Left lung (tissue), 4 donors: ENCODE measurements at regions not wholly inside any gene's neighbourhood (a gene's known extent, or its start where the extent isn't known, plus 50 kb on each side); places are given as distances from the start of the nearest gene placed in this dataset.

ENCODE experiments used
- ATAC-seq: fragments of 200-7000 bp; cut with Tn5 transposase; one replicate; pipeline ENCODE4 v1.9.1; 2020; ENCODE audit warnings: moderate library complexity
- DNase-seq, 4 donors: peaks; one replicate each; pipeline ENCODE4 v3.0.0-alpha.2; 2013 to 2020
- H3K27ac ChIP-seq, 2 donors: fragments of 200-600 bp; sonication (generic) in 1 of 2; one replicate each; pipeline versions ENCODE4 v1.5.0 to v1.8.0; 2020 to 2021
- H3K27me3 ChIP-seq, 2 donors: fragments of 200-600 bp; sonication (generic) in 1 of 2; one replicate each; pipeline versions ENCODE4 v1.5.0 to v1.8.0; 2020 to 2021
- H3K36me3 ChIP-seq, 2 donors: fragments of 200-600 bp; sonication (generic) in 1 of 2; one replicate each; pipeline versions ENCODE4 v1.5.0 to v1.8.0; 2020 to 2021
- H3K4me1 ChIP-seq, 2 donors: fragments of 200-600 bp; one replicate each; pipeline ENCODE4 v1.8.0; 2021
- H3K4me3 ChIP-seq, 2 donors: fragments of 200-600 bp; sonication (generic) in 1 of 2; one replicate each; pipeline versions ENCODE4 v1.5.0 to v1.8.0; 2020 to 2021; ENCODE audit warnings: mild to moderate bottlenecking in 1 of 2
- H3K9me3 ChIP-seq, 2 donors: fragments of 200-600 bp; sonication (generic) in 1 of 2; one replicate each; pipeline versions ENCODE4 v1.5.0 to v1.8.0; 2020 to 2021
- CTCF ChIP-seq, 2 donors: fragments of 200-600 bp; sonication (generic) in 1 of 2; IDR thresholded peaks; one replicate each; pipeline versions ENCODE4 v1.5.0 to v1.8.0; 2021; ENCODE audit warnings: antibody characterized with exemption in 2 of 2
- intact Hi-C, 2 donors: fragments of 100-400 bp; cut with DNase I; formaldehyde crosslinking; loops; one replicate each; pipeline versions ENCODE4 v1.11.2 to v1.14.2; 2022
- donor health status: DM: no; HTN: yes; CAD: no.
- donor health status: DM: no; HTN: no; CAD: no.

- Histone ChIP-seq H3K27ac (no peak overlapping the region), H3K27me3 (no peaks in the 10 kb centered on the region), H3K4me3 (no peak overlapping the region), H3K36me3 (no peaks in the 10 kb centered on the region), H3K4me1 (no peaks in the 10 kb centered on the region), H3K9me3 (peaks cover 0 to 5% of the 10 kb centered on the region in 2 donors)
- no peak for DNase-seq
- TF ChIP-seq CTCF (IDR thresholded peaks at IDR 0.05), result no peak
- intact Hi-C loops, result no loop called here
- no peak for ATAC-seq
Measured at GRCh38 chr7:153627323-153627722, 424.9 kb upstream of the DPP6 start.

DNA sequence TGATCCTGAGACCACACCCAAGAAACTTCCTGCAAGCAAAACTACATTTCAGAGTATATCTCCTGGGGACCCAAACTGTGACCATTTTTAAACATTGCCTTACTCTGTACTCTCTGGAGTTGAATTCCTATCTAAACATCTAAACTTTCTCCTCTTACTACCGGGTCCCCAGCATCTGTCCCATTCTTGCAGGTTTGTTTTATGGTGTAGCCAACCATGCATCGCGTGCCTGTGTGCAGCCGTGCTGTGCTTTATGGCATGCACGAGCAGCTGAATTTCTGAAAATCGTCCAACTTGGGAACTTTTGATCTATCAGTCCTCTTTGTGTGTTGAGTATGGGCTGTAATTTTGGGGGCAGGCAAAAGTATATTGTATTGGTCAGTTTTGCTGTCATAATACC lies 423.8 kb upstream of the DPP6 start:
- H3K4me3 ChIP-seq, result no peak overlapping the region
- H3K27ac ChIP-seq, result no peak overlapping the region
- no peaks in the 10 kb centered on the region for H3K4me1 ChIP-seq
- TF ChIP-seq CTCF (IDR thresholded peaks at IDR 0.05), result no peak
- intact Hi-C loops, result no loop called here
- no peaks in the 10 kb centered on the region for H3K36me3 ChIP-seq
- H3K27me3 ChIP-seq, result no peaks in the 10 kb centered on the region
- peaks cover 0 to 5% of the 10 kb centered on the region in 2 donors for H3K9me3 ChIP-seq
- ATAC-seq, result no peak
- no peak for DNase-seq

GRCh38 chr7:153628825-153629224 lies 423.4 kb upstream of the DPP6 start:
- intact Hi-C loops, result no loop called here
- H3K27me3 ChIP-seq, result no peaks in the 10 kb centered on the region
- ATAC-seq, result no peak
- peaks cover 0 to 7% of the 10 kb centered on the region in 2 donors for H3K9me3 ChIP-seq
- H3K4me1 ChIP-seq, result no peaks in the 10 kb centered on the region
- no peaks in the 10 kb centered on the region for H3K36me3 ChIP-seq
- H3K27ac ChIP-seq, result no peak overlapping the region
- DNase-seq, result no peak
- H3K4me3 ChIP-seq, result no peak overlapping the region
- TF ChIP-seq CTCF (IDR thresholded peaks at IDR 0.05), result no peak

- H3K4me1 ChIP-seq, result no peaks in the 10 kb centered on the region
- intact Hi-C loops, result no loop called here
- DNase-seq (no peak), ATAC-seq (no peak)
- H3K4me3 ChIP-seq, result no peak overlapping the region
- H3K9me3 ChIP-seq, result peaks cover 0 to 45% of the 10 kb centered on the region in 2 donors
- H3K27me3 ChIP-seq, result no peaks in the 10 kb centered on the region
- H3K27ac ChIP-seq, result no peak overlapping the region
- no peaks in the 10 kb centered on the region for H3K36me3 ChIP-seq
- no peak for TF ChIP-seq CTCF (IDR thresholded peaks at IDR 0.05)
Measured at GRCh38 chr7:153638821-153639435, 413.3 kb upstream of the DPP6 start.

- ATAC-seq, result no peak
- no peaks in the 10 kb centered on the region for H3K4me1 ChIP-seq
- no peak for DNase-seq
- no peaks in the 10 kb centered on the region for H3K27me3 ChIP-seq
- no peak overlapping the region for H3K27ac ChIP-seq
- intact Hi-C loops, result no loop called here
- no peaks in the 10 kb centered on the region for H3K36me3 ChIP-seq
- H3K4me3 ChIP-seq, result no peak overlapping the region
- peaks cover 0 to 50% of the 10 kb centered on the region in 2 donors for H3K9me3 ChIP-seq
- no peak for TF ChIP-seq CTCF (IDR thresholded peaks at IDR 0.05)
Measured at GRCh38 chr7:153640586-153640985, 411.6 kb upstream of the DPP6 start.
